ENCODE measurements at regions not wholly inside any gene's neighbourhood (a gene's known extent, or its start where the extent isn't known, plus 50 kb on each side); places are given as distances from the start of the nearest gene placed in this dataset.
"Not testable (repeated sequence)": the region's sequence is repeated elsewhere in the genome, so short reads cannot be mapped to it uniquely, and the experiment has no call there.

GRCh38 chrX:123803331-123803983, 56.4 kb upstream of the XIAP start:
- peak in 1 of 4 donors; percentile 32 for ATAC-seq
- Histone ChIP-seq H3K4me3 (no peak overlapping the region), H3K27me3 (ENCODE audit: insufficient read depth in 3 of 3, low read length in 2 of 3) (no peaks in the 10 kb centered on the region), H3K27ac (no peak overlapping the region), H3K4me1 (no peaks in the 10 kb centered on the region), H3K9me3 (no peaks in the 10 kb centered on the region), H3K36me3 (ENCODE audit: insufficient read depth in 1 of 2, low read depth in 1 of 2) (no peaks in the 10 kb centered on the region)
- intact Hi-C loops (cut with DNase I) = no loop called here
- WGBS, 3 donors = 21 to 39% (median 30%) methylated on average over 4 of the region's 4 CpGs
- no peak for DNase-seq
- TF ChIP-seq, protein P1, sequence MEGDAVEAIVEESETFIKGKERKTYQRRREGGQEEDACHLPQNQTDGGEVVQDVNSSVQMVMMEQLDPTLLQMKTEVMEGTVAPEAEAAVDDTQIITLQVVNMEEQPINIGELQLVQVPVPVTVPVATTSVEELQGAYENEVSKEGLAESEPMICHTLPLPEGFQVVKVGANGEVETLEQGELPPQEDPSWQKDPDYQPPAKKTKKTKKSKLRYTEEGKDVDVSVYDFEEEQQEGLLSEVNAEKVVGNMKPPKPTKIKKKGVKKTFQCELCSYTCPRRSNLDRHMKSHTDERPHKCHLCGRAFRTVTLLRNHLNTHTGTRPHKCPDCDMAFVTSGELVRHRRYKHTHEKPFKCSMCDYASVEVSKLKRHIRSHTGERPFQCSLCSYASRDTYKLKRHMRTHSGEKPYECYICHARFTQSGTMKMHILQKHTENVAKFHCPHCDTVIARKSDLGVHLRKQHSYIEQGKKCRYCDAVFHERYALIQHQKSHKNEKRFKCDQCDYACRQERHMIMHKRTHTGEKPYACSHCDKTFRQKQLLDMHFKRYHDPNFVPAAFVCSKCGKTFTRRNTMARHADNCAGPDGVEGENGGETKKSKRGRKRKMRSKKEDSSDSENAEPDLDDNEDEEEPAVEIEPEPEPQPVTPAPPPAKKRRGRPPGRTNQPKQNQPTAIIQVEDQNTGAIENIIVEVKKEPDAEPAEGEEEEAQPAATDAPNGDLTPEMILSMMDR (IDR thresholded peaks at IDR 0.05) = no peak

GRCh38 chrX:123803984-123804365, 55.9 kb upstream of the XIAP start:
- H3K4me1 ChIP-seq; ATAC-seq; H3K9me3 ChIP-seq; H3K36me3 ChIP-seq (ENCODE audit: insufficient read depth in 1 of 2, low read depth in 1 of 2); H3K27ac ChIP-seq; H3K27me3 ChIP-seq (ENCODE audit: insufficient read depth in 3 of 3, low read length in 2 of 3); H3K4me3 ChIP-seq; intact Hi-C loops (cut with DNase I); DNase-seq: not testable (repeated sequence)
- WGBS, 3 donors = 76 to 94% (median 89%) methylated on average over 4 of the region's 4 CpGs

GRCh38 chrX:123807835-123808416, 51.9 kb upstream of the XIAP start:
- Histone ChIP-seq H3K36me3 (ENCODE audit: insufficient read depth in 1 of 2, low read depth in 1 of 2) (no peaks in the 10 kb centered on the region), H3K27ac (no peak overlapping the region), H3K9me3 (no peaks in the 10 kb centered on the region), H3K4me1 (no peaks in the 10 kb centered on the region), H3K27me3 (ENCODE audit: insufficient read depth in 3 of 3, low read length in 2 of 3) (no peaks in the 10 kb centered on the region), H3K4me3 (no peak overlapping the region)
- intact Hi-C loops (cut with DNase I) = no loop called here
- WGBS, 3 donors = 36 to 53% (median 39%) methylated on average over 3 of the region's 3 CpGs
- DNase-seq = no peak
- TF ChIP-seq, protein P1 (IDR thresholded peaks at IDR 0.05) = no peak
- no peak for ATAC-seq

DNA sequence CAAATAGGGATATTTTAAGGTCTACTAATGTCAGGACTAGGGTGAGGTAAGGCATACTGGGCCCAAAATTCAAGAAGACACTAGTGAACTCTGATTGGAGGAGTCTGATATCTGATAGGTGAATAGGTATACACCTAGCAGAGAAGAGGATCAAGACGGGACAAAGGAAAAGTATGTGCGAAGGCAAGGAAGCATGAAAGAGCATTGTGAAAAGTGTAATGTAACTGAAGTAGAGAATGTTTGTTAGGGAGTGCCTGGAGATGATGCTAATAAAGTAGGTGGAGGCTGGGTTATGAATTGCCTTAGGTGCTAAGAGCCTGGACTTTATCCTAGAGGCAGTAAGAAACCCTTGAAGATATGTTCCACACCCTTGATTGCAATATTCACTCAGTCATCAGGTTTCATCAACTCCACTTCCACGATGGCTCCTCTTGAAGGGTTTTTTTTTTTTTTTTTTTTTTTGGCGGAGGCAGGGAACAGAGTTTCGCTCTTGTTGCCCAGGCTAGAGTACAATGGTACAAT, 49.9 kb upstream of the XIAP start:
- Histone ChIP-seq H3K9me3 (no peaks in the 10 kb centered on the region), H3K27ac (no peak overlapping the region), H3K27me3 (ENCODE audit: insufficient read depth in 3 of 3, low read length in 2 of 3) (no peaks in the 10 kb centered on the region), H3K4me3 (no peak overlapping the region), H3K4me1 (no peaks in the 10 kb centered on the region), H3K36me3 (ENCODE audit: insufficient read depth in 1 of 2, low read depth in 1 of 2) (no peaks in the 10 kb centered on the region)
- DNase-seq (no peak), ATAC-seq (no peak)
- TF ChIP-seq, protein P1 (IDR thresholded peaks at IDR 0.05) = no peak
- intact Hi-C loops (cut with DNase I) = no loop called here
- WGBS, 3 donors = 89 to 97% (median 90%) methylated on average over 3 to 5 of the region's 5 CpGs
